ENCODE measurements at regions not wholly inside any gene's neighbourhood (a gene's known extent, or its start where the extent isn't known, plus 50 kb on each side); places are given as distances from the start of the nearest gene placed in this dataset.

DNA sequence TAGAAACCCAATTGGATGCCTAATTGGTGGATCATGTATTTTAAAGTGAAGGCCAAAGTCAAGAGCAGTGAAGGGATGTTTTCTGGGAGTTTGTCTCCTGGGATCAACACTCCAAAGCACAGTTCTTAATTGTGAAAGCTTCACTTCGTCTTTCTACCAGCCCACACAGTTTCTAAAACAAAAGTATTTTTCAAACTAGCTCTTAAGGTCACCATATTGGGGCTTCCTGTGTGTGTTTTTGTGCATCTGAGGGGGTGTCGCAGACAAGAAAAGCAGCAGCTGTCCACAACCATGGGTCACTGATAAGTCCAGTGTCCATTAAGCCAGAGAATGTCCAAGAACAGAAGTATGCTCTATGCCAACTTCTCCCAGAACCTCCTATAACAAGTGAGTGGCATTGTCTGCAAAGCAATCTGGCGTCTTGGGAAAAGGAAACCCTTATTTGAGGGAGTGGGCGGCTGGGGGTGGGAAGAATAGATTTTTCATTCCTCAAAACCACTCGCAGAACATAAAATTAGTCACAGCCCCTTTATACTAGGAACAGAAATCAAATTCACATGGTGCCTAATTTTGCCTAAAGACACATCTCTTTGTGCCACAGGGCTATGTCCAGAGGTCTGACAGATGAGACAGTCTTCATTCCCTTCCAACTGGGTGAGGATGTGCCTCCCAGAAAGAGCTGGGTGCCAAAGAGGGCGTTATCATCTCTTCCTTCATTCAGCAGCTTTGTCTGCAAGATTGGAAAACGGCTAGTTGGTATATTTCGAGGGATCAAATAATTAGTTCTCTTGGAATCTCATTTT lies 610.4 kb downstream of the BCOR start:
- DNase-seq (no peak), ATAC-seq (no peak)
- Histone ChIP-seq H3K4me3 (no peak overlapping the region), H3K4me1 (no peaks in the 10 kb centered on the region), H3K36me3 (replicated peaks in 1 of 2; ENCODE audit: insufficient read depth in 1 of 2, low read depth in 2 of 2) (no peaks in the 10 kb centered on the region), H3K9me3 (no peaks in the 10 kb centered on the region), H3K27ac (no peak overlapping the region), H3K27me3 (no peaks in the 10 kb centered on the region)
- TF ChIP-seq POLR2A (IDR thresholded peaks at IDR 0.05) = no peak
- TF ChIP-seq, protein P1, sequence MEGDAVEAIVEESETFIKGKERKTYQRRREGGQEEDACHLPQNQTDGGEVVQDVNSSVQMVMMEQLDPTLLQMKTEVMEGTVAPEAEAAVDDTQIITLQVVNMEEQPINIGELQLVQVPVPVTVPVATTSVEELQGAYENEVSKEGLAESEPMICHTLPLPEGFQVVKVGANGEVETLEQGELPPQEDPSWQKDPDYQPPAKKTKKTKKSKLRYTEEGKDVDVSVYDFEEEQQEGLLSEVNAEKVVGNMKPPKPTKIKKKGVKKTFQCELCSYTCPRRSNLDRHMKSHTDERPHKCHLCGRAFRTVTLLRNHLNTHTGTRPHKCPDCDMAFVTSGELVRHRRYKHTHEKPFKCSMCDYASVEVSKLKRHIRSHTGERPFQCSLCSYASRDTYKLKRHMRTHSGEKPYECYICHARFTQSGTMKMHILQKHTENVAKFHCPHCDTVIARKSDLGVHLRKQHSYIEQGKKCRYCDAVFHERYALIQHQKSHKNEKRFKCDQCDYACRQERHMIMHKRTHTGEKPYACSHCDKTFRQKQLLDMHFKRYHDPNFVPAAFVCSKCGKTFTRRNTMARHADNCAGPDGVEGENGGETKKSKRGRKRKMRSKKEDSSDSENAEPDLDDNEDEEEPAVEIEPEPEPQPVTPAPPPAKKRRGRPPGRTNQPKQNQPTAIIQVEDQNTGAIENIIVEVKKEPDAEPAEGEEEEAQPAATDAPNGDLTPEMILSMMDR (IDR thresholded peaks at IDR 0.05) = no peak
- 69 to 71% methylated on average over 8 of the region's 8 CpGs for WGBS, 2 donors
- intact Hi-C loops (cut with DNase I) = no loop called here

DNA sequence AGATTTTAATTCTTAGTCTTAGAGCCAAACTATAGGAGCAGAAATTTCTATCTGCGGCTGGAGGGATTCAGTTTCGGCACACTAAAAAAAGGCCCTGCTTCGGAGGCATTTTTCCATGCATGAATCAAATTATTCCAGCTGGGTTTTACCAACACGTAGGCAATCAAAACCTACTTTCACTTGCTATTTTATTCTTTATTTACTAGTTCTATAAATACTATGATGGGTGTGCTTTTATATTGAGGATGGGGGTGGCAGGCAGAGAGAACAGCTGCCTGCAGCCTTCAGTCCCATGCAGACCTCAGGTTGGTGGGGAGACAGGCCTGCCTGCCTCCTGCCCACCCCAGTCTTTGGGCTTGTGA lies 609.8 kb downstream of the BCOR start:
- ATAC-seq = no peak
- 89 to 93% methylated on average over 4 of the region's 4 CpGs for WGBS, 2 donors
- intact Hi-C loops (cut with DNase I) = no loop called here
- no peaks in the 10 kb centered on the region for H3K4me1 ChIP-seq
- H3K27ac ChIP-seq = no peak overlapping the region
- TF ChIP-seq, protein P1 (IDR thresholded peaks at IDR 0.05) = no peak
- TF ChIP-seq POLR2A (IDR thresholded peaks at IDR 0.05) = no peak
- no peaks in the 10 kb centered on the region for H3K36me3 ChIP-seq (replicated peaks in 1 of 2; ENCODE audit: insufficient read depth in 1 of 2, low read depth in 2 of 2)
- no peaks in the 10 kb centered on the region for H3K9me3 ChIP-seq
- H3K27me3 ChIP-seq = no peaks in the 10 kb centered on the region
- no peak overlapping the region for H3K4me3 ChIP-seq
- DNase-seq = no peak

DNA sequence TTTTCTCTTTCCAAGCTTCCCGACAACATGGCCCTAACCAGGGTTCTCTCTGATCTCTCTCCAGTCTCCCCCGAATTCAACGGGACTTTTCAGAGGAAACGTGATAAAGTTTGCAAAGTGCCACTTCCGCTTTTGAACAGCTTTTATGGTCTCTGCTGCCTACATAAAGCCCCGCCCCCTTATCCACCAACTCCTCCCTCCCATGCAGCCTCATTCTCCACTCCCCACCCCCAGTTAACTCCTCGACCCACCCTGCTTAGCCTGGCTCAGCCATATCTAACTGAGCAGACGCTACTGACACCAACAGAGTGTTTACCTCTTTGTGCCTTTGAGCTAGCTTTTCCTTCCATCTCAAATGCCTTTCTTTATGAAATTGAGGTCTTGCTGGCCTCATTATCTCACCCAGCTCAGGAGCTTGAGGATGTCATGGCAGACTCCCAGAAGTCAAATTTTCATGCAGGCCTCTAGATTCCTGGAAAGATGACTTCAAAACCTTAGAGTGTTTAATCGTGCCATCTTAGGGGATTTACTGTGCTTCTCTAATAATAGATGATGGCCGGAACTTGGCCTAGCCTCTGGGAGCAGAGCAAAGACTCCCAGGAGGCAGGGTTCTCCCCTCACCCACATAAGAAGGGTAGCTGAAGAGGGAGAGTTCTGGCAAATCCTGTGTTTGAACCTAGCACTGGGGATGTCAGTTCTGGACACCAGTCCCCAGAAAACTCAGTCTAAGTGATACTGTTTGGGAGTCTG lies 606.0 kb downstream of the BCOR start:
- WGBS, 2 donors = 50 to 78% methylated on average over 8 to 10 of the region's 10 CpGs
- H3K4me3 ChIP-seq = no peak overlapping the region
- intact Hi-C loops (cut with DNase I) = no loop called here
- H3K27ac ChIP-seq = no peak overlapping the region
- no peaks in the 10 kb centered on the region for H3K9me3 ChIP-seq
- DNase-seq (peak in 1 of 4 donors; percentile 10), ATAC-seq (no peak)
- no peaks in the 10 kb centered on the region for H3K4me1 ChIP-seq
- H3K36me3 ChIP-seq (replicated peaks in 1 of 2; ENCODE audit: insufficient read depth in 1 of 2, low read depth in 2 of 2) = no peaks in the 10 kb centered on the region
- no peak for TF ChIP-seq POLR2A (IDR thresholded peaks at IDR 0.05)
- TF ChIP-seq, protein P1 (IDR thresholded peaks at IDR 0.05) = no peak
- H3K27me3 ChIP-seq = no peaks in the 10 kb centered on the region

DNA sequence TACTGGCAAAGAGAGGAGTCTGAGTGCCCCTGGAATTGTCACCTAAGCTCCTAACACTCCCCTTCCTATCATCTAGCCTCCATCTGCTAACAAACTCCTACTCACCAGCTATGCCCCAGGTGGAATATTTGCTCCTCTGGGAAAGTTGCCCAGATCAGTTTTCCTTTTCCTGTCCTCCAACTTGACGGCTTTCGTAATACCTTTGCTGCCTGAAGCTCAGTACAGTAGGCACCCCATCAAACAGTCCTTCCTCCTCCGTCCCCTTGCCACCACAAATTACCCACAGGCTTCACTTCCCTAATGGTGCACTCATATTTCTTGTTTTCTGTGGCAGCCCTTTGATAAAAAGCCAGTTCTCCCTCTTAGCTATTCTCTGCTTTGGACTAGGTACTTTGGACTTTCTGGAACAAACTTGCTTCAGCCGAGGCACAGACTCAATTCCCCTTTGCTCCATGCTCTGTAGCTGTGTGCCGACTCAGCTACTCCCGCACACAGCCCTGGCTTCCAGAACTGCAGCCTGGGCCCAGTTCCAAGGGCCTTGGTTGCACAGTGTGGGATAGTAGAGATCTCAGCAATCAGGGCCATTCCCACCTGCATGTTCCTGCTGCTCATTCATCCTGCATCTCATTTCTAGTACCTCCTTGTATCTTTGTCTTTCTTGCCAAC lies 605.1 kb downstream of the BCOR start:
- no peaks in the 10 kb centered on the region for H3K9me3 ChIP-seq
- ATAC-seq (peak; percentile 38), DNase-seq (peak in 2 of 4 donors; percentile 5 to 13)
- no peaks in the 10 kb centered on the region for H3K4me1 ChIP-seq
- intact Hi-C loops (cut with DNase I) = no loop called here
- no peaks in the 10 kb centered on the region for H3K36me3 ChIP-seq (replicated peaks in 1 of 2; ENCODE audit: insufficient read depth in 1 of 2, low read depth in 2 of 2)
- WGBS, 2 donors = 30 to 39% methylated on average over 3 to 6 of the region's 6 CpGs
- H3K27ac ChIP-seq = peak overlapping the region in 1 of 4 donors; percentile 6
- no peak overlapping the region for H3K4me3 ChIP-seq
- H3K27me3 ChIP-seq = no peaks in the 10 kb centered on the region
- no peak for TF ChIP-seq POLR2A (IDR thresholded peaks at IDR 0.05)
- TF ChIP-seq, protein P1 (IDR thresholded peaks at IDR 0.05) = no peak

All from body of pancreas (tissue), 4 donors.